GM21423 (cell line): ENCODE measurements at regions not wholly inside any gene's neighbourhood (a gene's known extent, or its start where the extent isn't known, plus 50 kb on each side); places are given as distances from the start of the nearest gene placed in this dataset.

Experiments used
- ATAC-seq: cut with Tn5 transposase; IDR thresholded peaks from one replicate; pipeline ENCODE4 v1.9.1; 2021; ENCODE audit warnings: mild to moderate bottlenecking, moderate library complexity; ENCODE audit not compliant: unreplicated experiment

DNA sequence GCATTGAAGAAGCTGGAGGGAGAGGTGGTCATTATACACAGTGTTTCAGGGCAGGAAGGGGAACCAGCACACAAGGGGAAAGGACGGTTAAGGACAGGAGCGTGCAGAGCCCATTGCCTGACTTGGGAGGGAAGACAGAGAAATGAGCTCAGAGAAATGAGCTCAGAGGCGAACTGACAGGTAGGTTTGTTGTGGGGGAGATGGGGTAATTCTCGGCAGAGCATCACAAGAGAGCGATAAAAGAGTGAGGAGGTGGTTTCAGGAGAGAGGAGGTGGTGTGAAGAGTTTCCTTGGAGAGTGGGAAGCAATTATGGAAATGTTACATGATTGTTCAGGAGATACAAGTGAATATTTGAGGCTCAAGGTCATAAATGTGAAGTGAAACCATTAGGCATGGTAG, 61.0 kb downstream of the MRGPRX1 start:
- ATAC-seq: no peak

DNA sequence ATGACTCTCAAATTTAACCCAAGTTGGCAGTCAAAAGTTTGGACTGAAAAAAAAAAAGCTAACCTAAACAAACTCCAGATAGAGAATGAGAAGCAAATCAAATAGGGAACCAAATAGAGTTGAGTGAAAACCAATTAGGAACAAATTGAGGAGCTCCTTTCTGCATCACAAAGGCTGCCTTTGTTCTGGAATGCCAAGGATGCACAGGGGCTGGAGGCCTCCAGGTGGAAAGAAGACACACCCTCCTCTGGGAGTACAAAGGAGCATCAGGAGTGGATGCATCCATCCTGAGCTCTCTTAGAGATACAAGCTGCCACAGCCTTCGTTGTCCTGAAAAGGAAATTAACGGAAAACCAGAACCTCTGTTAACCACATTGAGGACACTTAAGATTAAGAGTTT, 73.3 kb downstream of the MRGPRX1 start:
- no peak for ATAC-seq

GRCh38 chr11:18865261-18865660, 73.7 kb upstream of the PTPN5 start:
- ATAC-seq: no peak

DNA sequence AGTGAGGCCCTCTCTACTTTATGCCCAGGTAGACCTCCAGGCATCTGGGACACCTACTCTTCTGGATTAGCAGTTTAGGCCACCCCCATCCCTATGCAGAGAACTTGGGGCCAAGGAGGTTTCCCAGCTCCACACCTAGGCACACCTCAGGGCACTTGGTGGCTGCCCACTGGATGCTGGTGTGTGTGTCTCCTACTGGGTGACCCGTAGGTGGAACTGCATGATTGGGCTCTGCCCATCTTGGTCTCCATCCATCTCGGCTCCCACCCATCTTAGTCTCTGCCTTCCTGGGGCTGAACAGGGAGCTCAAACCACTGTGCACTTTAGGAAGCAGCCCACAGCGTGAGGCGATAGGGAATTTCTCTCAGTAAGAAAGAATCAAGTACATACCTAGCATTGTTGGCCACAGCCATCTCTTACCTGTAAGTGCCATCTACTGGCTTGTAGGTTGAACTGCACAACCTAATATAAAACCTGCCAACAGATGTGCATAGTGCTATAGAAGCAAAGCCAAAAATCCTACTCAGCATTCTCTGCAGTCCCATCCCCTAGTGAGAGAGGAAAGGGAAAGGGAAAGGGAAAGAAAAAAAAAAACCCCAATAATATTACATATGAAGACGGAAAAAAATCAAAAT, 61.6 kb upstream of the PTPN5 start:
- peak; percentile 56 for ATAC-seq

DNA sequence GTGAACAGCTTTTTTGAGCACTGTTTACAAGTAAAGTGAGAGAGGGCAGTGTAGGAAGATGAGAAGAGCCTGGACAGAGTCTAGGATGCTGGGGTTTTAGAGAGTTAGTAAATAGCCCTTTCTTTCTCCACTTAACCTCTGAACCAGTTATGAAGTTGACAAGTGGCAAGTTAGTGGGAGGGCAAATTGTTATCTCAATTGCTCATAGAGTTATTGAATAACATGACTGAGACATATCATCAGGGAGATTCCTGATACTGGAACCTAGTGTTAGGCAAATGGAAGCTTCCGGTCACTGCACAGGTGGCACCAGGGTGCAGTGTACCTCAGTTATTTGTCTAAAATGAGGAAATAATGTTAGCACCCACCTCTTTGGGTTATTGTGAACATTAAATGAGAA, 57.8 kb upstream of the PTPN5 start:
- ATAC-seq: no peak

- no peak for ATAC-seq
Observed at GRCh38 chr11:18844753-18845367, 53.3 kb upstream of the PTPN5 start.
